Inflammatory macrophage treated with lipopolysaccharide for 1 hour (primary cell): ENCODE measurements at regions not wholly inside any gene's neighbourhood (a gene's known extent, or its start where the extent isn't known, plus 50 kb on each side); places are given as distances from the start of the nearest gene placed in this dataset.
A peak's percentile ranks its signal among the peaks of the same experiment; 100 is the strongest.

Experiments
- DNase-seq, 2 donors: peaks; one replicate each; pipeline ENCODE4 v3.0.0-alpha.2; 2020 to 2022

DNA sequence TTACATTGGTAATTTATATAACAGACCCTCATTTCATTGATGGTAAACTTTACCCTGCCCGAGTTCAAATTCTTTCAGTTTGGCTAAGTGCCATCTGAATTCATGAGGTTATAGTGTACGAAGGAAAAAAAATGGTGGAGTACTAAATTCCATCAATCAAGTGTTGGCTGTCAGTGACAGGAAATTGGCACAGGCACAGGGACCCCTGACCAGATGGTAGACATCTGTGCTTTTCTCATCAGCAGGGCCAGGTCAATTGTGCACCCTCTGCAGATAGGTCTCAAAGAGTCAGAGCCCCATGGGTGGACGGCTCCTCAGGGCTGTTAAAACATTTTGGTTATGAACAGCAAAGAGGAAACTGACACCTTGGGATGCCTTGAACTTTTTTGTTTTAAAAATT, 439.2 kb downstream of the SETBP1 start:
- no peak for DNase-seq

DNA sequence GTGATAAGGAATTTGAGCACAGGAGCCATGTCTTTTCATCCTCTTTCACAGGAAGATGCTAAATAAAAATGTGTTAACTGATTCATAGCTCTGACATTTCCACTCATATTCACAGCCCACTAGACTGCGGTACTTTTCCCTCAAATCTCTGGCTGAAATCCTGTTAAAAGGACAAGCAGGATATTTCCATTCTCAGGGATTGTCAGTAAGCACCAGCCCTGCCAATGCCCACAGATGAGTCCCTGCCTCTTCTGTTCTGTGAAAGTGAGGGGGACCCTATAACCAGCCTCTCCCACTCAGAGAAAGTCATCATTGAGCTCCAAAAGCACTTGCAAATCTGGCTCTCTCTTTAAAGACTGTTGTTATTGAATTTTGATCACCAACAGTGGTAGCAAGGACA, 440.5 kb downstream of the SETBP1 start:
- no peak for DNase-seq

DNA sequence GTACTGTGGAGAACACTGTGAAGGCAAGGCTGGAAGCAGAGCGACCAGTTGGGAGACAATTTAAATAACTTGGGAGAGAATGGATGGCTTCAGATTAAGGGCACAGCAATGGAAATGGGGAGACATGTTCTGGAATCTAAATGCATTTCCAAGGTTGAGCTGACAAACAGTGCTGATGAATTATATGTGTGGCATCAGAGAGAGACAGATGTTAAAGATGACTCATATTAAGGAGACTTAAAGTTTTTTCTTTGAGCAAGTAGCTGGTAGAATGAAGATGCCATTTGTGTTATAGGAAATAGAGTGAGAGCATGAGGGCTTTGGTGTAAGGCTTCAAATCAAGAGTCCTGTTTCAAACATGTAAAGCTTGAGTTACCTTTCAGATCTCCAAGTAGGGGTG, 441.8 kb downstream of the SETBP1 start:
- DNase-seq, result no peak

DNA sequence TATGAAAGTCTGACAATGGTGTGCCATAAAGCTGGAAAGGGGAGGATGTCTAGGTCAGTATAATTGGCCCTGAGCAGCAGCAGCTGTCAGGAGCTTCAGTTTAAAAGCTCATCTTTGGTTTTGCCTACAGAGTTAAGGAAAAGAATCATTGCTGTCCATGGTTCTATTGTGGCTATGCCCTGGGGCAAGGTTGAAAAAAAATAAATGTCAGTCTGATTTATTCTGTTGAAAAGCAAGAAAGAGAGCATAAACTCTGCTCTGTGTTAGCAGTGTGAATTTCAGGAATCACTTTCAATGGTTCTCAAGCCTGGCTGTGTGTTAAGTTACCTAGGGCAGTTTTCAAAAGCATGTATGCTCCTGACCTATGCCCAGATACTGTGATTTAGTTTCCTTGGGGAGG, 446.7 kb downstream of the SETBP1 start:
- no peak for DNase-seq

DNA sequence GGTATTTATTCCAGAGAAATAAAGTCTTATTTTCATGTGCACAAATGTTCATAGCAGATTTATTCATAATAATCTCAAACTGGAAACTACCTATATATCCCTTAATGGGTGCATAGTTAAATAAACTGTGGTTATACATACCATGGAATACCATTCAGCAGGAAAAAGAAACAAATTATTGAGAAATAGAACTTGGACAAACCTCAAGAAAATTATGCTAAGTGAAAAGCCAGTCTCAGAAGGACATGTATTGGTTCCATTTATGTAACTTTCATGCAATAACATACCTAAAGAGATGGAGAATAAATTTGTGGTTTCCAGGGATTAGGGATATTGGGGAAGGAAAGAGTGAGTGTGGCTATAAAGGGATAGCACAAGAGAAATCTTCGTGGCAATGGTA, 452.6 kb downstream of the SETBP1 start:
- DNase-seq, result no peak

DNA sequence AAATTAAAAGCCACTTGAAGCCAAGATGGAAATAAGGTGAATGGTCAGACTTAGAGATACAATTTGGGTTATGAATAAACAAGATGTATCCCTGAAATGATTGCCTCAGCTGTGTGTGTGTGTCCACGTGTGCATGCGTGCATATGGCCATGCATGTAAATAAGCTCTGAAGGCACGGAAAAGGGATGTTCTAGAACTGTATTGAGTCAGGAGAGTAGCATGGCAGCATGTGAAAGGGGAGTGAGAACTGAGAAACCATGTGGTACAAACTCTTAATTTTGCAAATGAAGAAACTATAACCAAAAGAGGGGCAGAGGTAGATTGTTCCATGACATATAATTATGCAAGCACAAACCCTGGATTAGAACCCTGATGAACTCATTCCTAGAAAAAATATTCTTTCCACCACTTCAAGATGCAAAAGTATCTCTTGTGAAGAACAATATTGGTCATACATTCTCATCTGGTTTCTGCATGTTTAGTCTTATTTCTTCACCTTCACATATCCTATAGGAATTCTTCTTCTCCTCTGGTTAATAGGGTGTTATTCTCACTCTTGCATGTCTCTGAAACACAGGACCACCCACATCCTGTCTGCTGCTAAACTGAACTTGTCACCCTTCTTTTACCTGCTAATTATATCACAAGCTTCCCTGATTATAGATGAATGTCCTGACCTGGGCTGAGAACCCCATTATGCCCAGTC, 455.8 kb downstream of the SETBP1 start:
- no peak for DNase-seq

DNA sequence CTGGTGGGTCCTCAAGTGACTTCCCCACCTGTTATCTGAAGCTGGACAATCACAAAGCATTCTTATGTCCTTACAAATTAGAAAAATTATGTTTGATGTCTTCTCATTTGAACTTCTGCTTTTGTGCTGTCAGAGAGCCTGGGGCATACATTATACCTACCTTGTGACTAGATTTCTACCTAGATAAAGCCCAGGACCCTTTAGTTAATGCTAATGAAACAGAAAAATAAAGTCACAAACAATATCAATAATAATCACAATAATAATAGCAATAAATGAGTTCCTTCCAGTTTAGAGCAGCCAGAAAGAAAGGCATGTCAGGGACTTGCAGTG, 456.4 kb downstream of the SETBP1 start:
- DNase-seq, result no peak

DNA sequence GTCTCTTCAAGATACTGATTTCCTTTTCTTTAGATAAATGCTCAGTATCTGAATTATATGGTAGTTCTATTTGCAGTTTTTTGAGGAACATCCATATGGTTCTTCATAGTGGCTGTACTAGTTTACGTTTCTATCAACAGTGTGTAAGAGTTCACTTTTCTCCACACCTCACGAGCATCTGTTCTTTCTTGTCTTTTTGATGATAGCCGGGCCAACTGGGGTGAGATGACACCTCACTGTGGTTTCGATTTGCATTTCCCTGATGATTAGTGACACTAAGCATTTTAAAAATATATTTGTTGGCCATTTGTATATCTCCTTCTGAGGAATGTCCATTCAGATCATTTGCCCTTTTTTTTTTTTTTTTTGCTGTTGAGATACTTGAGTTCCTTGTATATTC, 458.8 kb downstream of the SETBP1 start:
- DNase-seq, result no peak

DNA sequence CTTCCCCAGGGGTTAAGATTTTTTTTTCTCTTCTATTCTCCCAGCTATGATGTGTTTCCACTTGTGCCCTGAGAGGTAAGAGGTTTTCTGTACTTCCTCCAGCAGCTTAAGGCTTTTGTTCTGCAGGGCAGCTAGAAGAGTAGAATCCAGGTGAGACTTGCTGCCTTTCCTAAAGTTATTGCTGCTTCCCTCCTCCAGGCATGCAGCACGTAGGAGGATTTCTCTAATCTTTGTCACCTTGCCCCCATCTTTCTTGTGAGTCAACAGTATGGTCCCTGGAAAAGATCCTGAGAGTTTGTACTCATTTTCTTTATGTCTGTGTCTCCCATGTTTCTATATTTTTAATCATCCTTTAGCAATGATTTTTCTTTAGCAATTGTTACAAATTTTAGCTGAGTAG, 462.2 kb downstream of the SETBP1 start:
- DNase-seq, result no peak

DNA sequence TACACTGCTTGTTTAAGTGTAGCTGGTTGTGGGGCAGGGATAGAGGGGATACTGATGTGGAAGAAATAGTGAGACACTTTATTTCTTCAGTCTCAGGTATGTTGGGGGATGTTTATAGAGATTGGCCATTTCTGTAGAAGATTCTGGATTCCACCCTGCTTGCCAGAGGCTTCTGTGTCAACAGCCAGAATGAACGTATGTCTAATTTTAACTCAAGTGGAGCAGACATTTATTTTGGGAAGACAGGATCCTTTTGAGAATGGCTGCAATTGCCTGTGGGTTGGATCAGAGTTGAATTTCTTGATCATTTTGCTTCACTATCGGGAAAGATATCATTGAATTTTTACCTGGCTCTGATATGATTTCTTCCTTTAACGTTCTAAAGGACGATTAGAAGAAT, 465.6 kb upstream of the SLC14A2 start:
- DNase-seq, result no peak

DNA sequence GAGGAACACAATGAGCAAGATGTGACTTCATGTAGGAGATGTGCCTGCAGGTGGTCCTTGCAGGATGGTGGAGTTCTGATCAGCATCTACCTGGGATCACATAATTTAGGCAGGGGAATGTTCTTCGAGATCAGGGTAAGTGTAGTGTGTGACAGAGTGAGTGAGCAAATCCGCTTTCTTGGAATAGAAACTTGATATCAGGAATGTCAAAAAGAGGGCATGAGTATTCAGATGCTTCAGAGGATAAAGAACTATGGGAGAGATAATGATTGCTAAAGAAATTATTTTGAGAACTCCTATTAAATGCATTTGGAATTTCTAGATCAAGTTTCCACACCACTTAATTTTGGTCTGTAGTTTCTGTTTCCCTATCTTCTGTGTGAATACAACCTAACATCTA, 463.6 kb upstream of the SLC14A2 start:
- no peak for DNase-seq

DNA sequence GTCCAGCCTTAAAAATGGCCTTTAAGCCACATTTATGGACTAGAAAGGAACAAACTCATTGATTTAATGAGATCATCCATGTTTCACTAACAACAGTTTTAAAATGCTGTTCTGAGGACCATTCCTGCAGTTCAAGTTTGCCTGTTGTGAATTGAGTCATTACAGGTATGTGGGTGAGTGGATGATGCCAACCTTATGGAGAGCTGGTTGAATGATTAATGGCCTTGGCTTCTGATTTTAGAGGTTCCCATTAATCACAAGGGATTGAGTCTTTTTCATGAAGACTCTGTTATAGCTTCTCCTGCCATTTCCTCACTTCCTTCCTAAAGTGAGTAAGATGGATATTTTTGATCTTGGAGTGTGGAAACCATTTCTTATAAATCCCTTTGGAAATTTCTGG, 459.8 kb upstream of the SLC14A2 start:
- DNase-seq, result no peak

DNA sequence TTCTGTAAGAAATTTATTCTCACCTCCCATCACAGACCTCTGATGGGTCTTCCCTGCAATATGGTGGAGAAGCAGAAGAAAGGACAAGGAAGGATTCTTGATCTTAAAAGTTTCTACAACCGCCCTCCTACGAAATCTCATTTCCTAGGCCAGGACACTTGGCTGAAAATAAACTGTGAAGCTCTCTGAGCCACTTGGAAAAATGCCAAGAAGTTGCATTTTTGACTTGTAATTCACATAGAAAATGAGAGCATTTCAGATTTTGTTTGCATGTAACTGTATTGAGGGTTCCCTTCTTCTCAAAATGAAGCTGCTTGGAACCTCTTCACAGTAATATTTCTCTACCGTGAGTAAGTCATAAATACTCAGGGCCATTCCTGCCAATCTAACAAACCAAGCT, 458.3 kb upstream of the SLC14A2 start:
- DNase-seq, result no peak

DNA sequence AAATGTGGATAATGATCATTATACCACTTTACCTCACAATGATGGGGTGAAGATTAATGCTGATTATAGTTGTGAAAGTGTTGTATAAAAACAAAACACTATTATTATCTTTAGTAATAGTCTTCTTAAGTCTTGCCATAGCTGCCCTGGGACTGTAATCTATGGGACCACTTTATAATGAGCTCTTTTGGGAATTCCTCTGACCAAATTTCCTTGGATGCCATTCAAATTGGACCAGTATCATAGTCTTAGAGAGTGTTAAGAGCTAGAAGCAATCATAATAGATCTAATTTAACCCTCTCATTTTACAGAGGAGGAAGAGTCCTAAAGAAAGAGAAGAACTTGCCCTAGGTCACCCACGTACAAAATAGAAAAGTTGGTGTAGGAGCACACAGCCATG, 457.7 kb upstream of the SLC14A2 start:
- DNase-seq, result no peak

DNA sequence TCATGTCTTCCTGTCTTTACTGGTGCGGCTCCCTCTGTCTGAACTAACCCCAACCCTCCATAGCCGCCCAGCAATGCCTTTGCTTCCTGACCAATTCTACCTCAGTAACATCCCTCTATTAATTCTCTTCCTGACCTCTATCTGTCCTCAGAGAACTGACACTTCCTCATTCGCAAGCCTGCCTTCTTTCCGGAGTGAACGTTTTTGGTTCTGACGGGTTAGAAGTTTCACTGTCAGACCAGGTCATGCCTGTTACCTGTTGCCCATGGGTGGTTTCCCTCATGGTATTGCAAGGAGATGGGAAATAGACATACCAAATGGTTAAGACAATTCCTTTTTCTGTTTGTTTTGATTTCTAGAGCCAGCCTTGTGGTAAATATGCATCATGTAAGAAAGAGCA, 453.4 kb upstream of the SLC14A2 start:
- DNase-seq, result no peak

DNA sequence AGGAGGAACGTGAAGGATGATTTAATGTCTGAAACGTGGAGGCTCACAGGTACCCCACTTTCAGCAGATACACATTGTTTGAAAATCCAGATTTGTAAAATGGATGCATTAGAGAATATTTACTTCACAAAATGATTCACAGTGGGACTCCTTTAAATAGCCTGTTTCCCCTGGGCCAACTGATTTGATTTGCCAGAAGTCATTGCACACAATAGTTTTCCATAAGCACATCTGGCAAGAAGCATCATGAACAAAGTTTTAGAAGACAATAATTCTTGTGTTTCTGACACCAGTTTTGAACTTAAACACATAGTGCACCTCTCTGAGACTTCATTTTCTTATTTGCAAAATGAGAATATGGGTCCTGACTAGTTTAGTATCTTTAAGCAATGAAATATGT, 451.4 kb upstream of the SLC14A2 start:
- no peak for DNase-seq

DNA sequence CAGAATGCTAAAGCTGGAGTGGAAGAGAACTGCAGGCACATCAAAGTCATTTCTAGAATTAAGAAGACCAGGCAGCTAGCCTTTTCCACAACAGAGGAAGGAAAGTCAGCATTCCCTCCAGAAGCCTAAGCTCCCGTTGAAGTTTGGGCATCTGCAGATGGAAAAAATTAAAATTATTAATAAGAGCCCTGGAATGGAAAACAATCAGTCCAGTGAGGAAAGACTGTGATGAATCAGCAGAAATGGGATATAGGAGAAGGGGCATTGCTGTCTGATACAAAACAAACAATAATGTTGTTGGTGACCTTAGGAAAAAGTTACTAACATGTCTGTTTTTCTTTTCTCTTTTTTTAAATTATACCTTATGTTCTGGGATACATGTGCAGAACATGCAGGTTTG, 450.7 kb upstream of the SLC14A2 start:
- DNase-seq, result no peak

DNA sequence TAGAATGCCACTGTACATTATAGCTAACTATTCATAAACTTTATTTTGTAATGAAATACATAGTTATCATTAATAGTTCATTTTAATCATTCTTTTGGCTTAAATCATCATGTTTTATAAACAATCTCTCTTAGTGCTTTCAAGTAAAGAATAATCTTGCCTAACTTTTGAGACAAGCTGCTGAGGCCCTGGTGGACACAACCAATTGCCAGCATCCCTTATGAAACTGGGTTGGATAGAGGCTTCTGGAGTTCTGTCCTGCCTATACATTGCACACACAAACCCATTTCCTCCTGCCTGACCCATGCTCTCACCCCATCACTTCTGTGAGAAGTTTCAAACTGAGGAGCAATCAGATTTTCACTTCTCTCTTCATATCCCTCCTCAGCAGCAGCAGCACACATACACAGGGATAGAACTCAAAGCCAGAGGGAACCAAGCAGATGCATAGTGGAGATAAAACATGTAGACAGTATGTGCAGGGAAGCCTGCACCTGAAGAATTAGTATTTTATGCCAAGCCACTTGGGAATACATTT, 450.0 kb upstream of the SLC14A2 start:
- DNase-seq, result peak in 1 of 2 donors; percentile 14

DNA sequence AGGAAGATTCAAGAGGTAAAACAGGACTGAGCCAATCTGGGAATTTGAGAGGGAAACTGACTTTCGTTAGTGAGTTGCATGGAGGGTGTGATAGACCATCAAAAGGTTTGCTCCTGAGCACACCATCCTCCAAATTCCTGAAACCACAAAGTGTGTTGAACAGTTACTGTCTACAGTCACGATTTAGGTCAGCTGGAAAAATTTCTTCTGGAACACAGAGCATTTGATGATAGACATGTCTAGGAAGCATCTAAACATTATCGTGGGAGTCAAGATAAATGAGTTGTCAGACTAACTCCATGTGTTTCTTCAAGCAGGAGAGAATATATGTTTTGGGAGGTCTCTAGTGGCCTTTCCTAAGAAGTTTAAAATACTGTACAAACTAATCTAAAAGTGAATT, 449.4 kb upstream of the SLC14A2 start:
- DNase-seq, result no peak

DNA sequence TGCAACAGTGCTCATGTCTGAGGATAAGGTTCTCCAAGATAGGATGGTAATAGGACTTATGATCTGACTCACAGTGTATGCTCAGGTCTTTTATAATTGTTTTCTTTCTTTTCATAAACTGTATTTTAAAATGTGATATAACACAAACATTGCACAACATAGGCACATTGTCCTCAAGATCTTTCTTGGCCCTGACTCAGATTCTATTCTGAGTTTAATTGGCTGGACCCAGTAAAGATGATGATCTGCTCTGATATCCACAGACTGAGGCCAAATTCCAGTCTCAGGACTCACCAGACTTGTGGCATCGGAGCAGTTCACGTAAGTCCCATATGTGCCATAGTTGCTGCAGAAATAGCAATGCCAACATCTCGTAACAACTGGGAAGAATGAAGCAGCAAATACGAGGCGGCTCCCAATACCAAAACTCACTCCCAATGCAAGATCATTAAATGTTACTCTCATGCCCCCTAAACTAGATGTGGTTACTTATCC, 448.9 kb upstream of the SLC14A2 start:
- no peak for DNase-seq

DNA sequence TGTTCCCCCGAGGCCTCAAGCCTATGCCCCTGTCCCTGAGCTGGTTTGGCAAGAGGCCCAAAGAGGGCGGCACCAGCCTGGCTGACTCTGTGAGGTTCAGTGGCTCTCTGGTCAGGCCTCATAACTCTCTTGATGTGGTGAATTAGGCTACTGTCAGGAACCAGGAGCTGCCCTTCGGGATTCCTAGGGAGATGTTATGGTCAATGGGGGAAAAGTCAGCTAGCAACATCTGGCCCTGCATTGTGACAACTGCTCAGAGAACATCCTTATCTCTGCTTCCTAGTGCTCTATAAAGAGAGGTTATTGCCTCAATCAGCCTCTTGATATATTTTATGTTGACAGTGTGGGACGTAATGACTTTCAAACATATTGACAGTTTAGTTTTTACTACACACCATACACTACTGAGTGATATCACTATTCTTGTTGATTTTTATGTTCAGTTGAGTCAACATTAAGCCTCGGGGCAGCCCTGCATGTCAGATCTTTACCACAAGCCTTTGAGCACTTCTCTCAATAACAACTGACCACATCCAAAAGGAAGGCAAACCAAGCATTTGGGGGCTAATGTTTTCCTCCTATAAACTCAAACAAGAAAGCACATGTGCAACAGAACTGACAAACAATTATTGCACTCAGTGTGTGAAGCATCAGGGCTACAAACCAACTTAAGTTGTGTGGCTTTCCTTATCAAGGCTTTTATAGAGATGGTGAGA, 448.3 kb upstream of the SLC14A2 start:
- no peak for DNase-seq

DNA sequence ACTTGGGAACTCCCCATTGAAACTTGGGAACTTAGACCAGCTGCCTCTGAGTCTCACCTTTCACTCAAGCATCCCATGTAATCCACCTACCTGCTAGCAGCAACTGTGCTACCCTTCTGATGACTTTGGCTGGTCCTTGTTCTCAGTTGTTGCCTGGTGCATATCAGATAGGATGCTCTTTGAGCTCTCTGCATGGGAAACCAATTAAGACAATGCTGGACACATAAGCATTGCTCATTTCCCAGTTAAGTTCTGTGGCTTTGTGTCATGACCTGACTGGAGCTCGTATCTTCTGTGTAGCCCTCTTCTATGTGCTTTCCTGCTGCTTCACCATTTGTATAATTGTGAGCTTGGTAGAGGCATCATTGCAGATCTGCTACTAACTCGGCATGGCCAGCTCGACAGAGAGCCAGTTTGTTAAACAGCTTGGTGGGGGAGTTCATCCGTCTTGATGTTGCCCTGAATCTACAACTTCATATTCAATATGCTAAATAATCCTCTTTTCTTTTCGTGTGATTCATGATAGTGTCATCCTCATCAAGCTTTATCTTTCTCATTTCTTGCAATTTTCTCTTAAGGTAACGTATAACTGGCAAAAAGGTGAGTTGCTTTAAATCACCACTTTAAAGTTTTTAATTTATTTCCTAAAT, 447.5 kb upstream of the SLC14A2 start:
- no peak for DNase-seq

DNA sequence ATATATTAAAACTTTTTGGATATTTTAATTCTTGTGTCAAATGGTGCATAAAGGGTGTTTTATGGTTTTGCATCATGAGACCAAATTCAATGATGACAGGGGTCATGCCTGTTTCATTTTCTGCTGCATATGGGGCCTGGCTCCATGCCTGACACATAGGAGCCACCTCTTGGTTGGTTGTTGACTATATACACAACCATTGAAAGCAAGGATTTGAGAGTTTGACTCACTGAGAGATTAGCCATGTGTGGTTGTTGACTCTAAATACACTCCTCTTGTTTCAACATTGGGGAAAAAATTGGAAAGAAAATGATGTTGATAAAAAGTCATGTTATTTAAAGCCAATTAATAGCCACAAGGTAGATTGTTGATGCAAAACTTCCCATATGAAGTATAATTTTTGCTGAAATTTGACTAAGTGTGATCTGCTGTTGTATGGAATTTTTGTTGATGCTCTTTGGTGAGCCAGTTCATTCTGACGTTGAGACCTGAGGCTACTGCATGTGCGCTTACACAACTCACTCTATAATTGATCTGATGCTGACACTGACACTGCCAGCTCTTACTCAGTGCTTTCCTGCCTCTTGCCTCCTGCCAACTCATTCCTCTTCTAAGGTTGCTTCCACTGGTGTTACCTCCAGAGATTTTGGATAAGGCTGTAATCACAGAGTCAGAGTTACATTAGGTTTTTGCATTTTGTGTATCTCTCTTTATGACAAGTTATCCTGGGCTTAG, 446.2 kb upstream of the SLC14A2 start:
- no peak for DNase-seq
